MG63 (cell line): ENCODE measurements at regions not wholly inside any gene's neighbourhood (a gene's known extent, or its start where the extent isn't known, plus 50 kb on each side); places are given as distances from the start of the nearest gene placed in this dataset.
"Not testable (repeated sequence)": the region's sequence is repeated elsewhere in the genome, so short reads cannot be mapped to it uniquely, and the experiment has no call there.

ENCODE experiments used
- DNase-seq: peaks from one replicate; pipeline ENCODE4 v3.0.0-alpha.2; 2020
- H3K27me3 ChIP-seq: fragments of 250-450 bp; sonication (Bioruptor Pico); 2 replicates; pipeline ENCODE4 v1.5.1; 2020; ENCODE audit warnings: mild to moderate bottlenecking, moderate library complexity
- H3K36me3 ChIP-seq: fragments of 250-450 bp; sonication (Bioruptor Pico); 2 replicates; pipeline ENCODE4 v1.5.1; 2020; ENCODE audit warnings: mild to moderate bottlenecking, moderate library complexity
- H3K4me3 ChIP-seq: fragments of 250-450 bp; sonication (Bioruptor Pico); 2 replicates; pipeline ENCODE4 v1.5.1; 2020; ENCODE audit warnings: mild to moderate bottlenecking, moderate library complexity
- H3K9me3 ChIP-seq: fragments of 250-450 bp; sonication (Bioruptor Pico); 2 replicates; pipeline ENCODE4 v1.5.1; 2020; ENCODE audit warnings: mild to moderate bottlenecking, moderate library complexity

DNA sequence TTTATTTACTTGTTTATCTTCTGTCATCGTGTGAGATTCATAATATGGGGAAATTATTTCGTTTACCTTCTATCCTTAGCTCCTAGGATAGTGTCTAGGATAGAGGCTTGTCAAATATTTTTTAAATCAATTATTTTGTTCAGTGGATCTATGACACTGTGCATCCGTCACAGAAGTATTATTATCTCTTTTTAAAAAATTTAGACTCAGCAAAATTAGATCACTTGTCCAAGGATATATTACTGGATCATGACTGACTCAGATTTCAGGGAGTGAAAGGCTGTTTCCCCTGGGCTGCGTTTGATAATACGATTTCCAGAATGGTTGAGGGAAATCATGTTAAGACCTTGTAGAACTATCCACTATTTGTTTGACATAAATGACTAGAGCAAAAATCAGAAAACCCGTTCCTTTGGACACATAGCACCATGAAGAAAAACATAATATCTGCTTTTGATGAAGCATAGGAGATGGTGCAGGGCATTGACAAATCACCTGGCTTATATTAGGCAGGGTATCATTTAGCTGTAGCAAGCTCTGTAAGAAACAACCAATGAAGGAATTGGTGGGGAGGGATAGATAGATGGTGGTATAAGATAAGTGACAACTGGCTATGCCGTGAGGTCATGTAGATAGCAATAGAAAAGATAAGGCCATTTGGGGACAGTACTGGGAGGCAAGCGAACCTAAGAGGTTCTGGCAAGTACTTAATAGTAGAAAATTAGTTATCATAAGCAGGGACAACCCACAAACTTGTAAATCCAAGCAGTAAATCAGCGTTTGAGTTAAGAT, 465.2 kb upstream of the MAN1A1 start:
- no peaks in the 10 kb centered on the region for H3K9me3 ChIP-seq
- no peak overlapping the region for H3K4me3 ChIP-seq
- no peaks in the 10 kb centered on the region for H3K27me3 ChIP-seq
- H3K36me3 ChIP-seq = no peaks in the 10 kb centered on the region
- DNase-seq = no peak

DNA sequence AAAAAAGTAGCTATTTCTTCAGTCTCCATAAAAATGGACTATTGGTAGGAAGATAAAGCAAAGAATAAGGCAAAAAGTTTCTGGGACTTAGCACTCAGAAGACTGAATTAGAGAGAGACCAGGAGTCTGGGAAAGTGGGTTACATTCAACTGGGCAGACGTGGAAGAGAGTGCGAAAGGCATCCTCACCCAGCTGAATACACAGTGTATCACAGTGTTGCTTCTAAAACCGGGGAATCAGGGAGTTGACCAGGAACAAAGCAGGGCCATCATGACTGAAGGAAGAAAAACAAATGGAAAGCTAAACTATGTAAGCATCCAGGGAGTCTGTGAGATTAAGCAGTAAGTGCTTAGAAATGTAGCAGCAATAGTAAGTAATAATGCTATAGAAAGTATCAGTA, 452.9 kb upstream of the MAN1A1 start:
- H3K4me3 ChIP-seq = no peak overlapping the region
- no peak for DNase-seq
- no peaks in the 10 kb centered on the region for H3K36me3 ChIP-seq
- no peaks in the 10 kb centered on the region for H3K27me3 ChIP-seq
- H3K9me3 ChIP-seq = no peaks in the 10 kb centered on the region

DNA sequence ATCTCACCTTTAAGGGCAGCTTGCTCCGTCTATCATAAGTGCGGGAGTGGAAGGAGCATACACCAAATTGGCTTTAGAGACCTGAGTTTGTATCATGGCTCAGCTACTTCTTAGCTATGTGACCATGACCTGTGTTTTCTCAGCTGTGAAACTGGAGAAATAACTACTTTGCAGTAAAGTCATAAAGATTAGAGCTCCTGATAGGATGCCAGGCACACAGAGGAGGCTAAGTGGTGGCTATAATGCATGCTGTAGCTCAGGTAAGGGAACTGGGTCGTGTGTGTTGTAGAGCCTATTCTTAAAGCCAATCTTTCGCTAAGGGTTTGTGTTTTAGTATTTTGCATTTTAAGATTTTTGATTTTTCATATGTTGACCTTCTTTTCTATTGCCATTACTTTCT, 451.5 kb upstream of the MAN1A1 start:
- Histone ChIP-seq H3K36me3 (no peaks in the 10 kb centered on the region), H3K27me3 (no peaks in the 10 kb centered on the region), H3K4me3 (no peak overlapping the region), H3K9me3 (no peaks in the 10 kb centered on the region)
- no peak for DNase-seq

DNA sequence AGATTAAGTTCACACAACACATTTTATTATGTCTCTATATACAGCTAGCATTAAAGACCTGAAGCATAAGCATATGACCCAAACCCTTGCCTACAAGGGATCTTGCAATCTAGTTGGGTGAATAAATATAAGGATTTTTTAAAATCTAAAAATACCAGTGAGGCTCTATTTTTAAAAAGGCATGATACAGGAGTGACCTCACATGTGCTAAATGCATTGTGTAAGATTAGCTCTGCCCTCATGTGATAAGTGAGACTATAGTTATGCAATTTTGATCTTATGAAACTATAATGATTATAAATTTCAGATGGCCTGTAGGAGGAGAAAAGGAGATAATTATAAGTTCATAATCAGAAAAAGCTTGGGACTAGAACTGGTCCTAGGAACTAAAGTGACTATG, 451.0 kb upstream of the MAN1A1 start:
- Histone ChIP-seq H3K4me3 (no peak overlapping the region), H3K36me3 (no peaks in the 10 kb centered on the region), H3K9me3 (no peaks in the 10 kb centered on the region), H3K27me3 (no peaks in the 10 kb centered on the region)
- DNase-seq = no peak

DNA sequence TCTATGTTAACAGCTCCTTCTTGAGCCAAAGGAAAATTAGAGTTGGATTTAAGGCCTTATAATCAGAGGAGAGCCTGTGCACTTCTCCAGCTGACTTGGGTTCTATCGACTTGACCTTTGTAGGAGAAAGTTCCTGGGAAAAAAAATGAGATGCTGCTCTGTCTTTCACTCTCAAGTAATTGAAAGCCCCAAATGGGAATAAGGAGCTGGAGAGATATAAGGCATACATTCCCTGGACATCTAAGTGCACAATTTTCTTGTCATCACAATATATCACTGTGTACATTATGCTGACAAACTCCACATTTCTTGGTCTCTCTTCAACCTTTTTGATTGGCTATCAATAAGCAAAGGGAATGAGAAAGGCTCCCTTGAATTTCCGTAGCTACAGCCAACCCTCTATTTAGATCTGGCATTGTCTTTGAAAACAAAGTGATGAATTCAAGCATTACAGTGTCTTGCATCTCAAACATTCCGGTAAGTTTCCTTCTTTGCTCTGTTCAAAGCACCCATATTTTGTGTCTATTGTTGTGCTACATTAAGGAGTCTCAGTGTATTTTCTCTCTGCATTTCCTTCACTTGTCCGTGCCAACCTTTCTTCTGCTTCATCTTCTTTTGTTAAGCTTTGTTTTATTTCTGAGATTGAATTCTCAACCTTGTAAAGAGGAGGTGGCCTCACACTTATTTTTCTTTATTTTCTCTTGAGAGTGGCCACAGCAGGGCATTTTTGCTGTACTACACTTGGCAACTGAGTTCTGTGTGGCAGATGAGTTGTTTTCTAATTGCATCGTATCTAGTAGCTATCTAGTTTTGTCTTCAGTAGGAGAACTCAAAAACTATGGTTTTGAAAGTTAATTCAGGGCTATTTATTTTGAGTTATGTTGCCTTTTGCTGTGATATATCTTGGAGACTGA, 450.3 kb upstream of the MAN1A1 start:
- Histone ChIP-seq H3K9me3 (no peaks in the 10 kb centered on the region), H3K27me3 (no peaks in the 10 kb centered on the region), H3K36me3 (no peaks in the 10 kb centered on the region), H3K4me3 (no peak overlapping the region)
- DNase-seq = no peak

DNA sequence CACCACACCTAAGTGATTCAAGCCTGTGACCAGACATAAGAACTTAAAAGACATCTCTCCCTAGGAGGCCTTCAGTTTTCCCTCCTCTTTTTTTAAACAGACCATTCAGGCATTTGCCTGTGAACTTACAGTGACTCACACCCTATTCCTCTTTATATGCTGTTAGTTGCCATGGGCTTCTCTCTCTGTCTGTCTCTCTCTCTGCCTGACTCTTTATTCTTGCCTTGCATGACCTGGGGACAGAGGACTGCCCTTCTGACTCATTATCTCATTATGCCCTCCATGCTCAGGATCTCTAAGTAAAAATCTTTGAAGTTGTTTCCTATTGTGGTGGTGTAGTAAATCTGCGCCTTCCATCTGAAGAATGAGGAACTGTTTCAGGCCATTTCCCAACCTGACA, 442.2 kb upstream of the MAN1A1 start:
- Histone ChIP-seq H3K27me3 (no peaks in the 10 kb centered on the region), H3K4me3 (no peak overlapping the region), H3K36me3 (no peaks in the 10 kb centered on the region), H3K9me3 (no peaks in the 10 kb centered on the region)
- no peak for DNase-seq

DNA sequence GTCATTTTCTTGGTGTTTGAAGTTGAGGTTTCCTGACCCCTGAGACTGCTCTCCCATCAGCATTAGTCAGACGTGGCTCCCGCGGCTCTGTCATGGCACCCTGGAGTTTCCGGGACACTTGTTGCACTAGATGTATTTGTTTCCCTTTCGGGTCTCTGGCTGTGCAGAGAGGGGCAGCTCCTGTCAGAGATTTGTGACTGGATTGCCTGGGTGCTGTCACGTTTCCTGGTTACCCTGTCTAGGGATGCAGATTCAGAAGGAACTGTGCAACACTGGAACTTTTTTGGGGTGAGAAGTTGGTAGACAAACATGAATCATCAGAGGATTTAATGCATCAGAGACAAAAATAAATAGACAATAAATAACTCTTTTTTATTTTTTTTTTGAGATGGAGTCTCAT, 431.8 kb upstream of the MAN1A1 start:
- H3K36me3 ChIP-seq = no peaks in the 10 kb centered on the region

DNA sequence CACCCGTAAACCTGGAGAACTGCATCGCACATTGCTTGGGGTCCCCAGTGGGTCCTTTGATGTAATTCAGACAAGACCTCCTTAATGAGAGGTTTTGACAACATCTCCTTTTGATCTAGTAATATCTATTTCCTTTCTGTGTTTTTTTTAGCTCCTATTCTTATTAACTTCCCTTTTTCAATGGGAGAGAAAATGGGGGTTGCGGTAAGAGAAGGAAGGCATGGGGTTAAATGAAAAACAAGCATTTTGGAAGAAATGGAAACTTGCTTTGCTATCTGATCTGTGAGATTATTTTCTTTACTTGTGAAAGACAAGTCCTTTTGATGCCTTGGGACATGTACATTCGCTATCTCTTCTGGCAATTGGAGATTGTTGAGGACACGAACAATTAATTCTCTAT, 418.6 kb upstream of the MAN1A1 start:
- no peaks in the 10 kb centered on the region for H3K36me3 ChIP-seq
- H3K27me3 ChIP-seq = no peaks in the 10 kb centered on the region
- H3K9me3 ChIP-seq = no peaks in the 10 kb centered on the region
- DNase-seq = no peak
- no peak overlapping the region for H3K4me3 ChIP-seq

More for the DNA sequence above, 431.8 kb upstream of the MAN1A1 start:
- Histone ChIP-seq H3K4me3 (no peak overlapping the region), H3K27me3 (no peaks in the 10 kb centered on the region; the same call in 1 of the 2 replicates), H3K9me3 (no peaks in the 10 kb centered on the region)
- no peak for DNase-seq

DNA sequence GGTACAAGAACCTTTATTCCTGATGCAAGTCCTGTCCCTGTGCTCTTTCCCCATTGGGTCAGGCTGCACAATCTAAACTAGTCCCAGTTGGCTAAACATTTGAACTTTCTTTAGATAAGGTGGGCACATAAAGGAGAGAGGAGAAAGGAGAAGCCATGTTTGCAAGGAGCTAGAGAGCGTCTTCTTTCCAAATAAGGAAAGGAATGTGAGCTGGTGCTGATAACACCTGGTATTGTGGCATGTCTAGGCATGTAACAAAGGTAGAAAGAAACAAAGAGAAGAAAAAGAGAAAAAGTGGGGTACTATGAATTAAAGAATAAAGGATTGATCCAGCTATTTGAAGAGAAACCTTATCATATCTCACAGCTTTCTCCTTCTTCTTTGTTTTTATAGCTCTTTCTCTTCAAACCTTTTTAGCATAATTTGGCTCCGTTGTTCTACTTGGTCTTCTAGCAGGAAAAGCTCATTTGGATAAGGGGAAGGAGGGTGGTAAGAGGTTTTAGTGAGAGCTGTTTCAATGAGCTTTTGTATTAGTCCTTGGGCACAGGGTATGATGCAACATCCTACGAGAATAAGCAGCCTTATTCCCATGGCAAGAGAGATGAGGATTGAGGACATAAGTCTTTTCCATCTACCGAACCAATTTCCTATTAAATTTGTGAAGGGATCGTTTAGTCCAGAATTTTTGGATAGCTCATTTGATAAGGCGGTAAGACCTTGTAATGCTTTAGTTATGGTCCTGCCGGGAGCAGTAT, 415.5 kb upstream of the MAN1A1 start:
- H3K9me3 ChIP-seq = no peaks in the 10 kb centered on the region
- no peak for DNase-seq
- no peaks in the 10 kb centered on the region for H3K36me3 ChIP-seq
- no peaks in the 10 kb centered on the region; the same call in 1 of the 2 replicates for H3K27me3 ChIP-seq
- H3K4me3 ChIP-seq = no peak overlapping the region

DNA sequence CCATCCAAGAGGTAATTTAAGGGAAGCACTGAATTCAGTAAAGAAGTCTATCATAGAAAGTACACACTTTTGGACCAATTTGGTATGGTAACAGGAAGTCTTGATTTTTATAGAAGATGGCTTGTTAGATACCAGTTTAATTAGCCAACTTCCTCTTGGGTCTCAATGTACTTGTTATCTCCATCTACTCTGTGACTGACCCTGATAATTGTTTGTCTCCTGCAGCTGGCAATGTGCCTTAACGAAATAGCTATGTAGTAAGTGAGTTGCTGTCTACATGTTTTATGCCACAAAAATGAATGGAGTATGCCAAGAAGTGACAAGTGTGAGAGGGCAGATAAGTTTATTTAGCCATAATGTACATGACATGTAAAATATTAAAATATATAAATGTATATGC, 410.5 kb upstream of the MAN1A1 start:
- H3K4me3 ChIP-seq = no peak overlapping the region
- no peaks in the 10 kb centered on the region; the same call in 1 of the 2 replicates for H3K27me3 ChIP-seq
- H3K9me3 ChIP-seq = no peaks in the 10 kb centered on the region
- no peak for DNase-seq
- H3K36me3 ChIP-seq = no peaks in the 10 kb centered on the region

DNA sequence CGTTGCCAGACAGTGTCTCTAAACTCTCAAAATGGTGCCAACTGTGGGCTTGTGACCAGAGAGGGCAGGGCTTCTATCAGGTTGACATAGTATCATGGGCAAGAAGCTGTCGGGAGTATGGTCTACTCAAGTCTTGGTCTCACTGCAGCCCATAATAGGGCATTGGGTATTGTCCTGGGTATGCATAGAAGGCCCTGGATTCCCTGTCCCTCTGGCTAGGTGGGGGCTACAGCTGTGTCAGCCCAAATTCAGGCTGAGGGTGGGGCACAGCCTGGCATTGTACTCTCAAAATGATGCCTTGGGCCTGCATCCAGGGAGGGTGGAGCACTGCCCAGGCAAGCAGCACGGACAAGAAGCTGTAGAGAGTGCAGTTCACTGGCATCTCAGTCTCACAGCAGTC, 408.8 kb upstream of the MAN1A1 start:
- no peak for DNase-seq

DNA sequence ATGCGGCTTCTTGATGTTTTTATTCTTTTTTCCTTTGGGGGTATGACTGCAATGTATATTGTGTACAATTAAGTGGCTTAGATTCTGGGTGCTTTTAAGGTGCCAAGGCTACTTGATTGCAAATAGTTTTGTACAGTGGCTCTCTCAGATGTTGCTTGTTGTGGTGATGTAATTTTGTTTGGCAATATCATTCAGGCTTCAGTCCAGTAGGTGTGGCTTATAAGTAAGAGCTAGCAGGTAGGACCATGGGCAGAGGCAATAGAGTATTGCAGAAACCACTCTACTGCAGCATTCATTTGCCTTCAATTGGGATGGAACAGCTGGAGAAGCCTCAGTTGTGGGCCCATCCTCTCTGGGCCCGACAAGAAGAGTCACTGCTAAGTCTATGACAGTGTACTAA, 407.9 kb upstream of the MAN1A1 start:
- Histone ChIP-seq H3K36me3 (no peaks in the 10 kb centered on the region), H3K9me3 (no peaks in the 10 kb centered on the region), H3K27me3 (no peaks in the 10 kb centered on the region; the same call in 1 of the 2 replicates), H3K4me3 (no peak overlapping the region)
- no peak for DNase-seq

More for the DNA sequence above, 408.8 kb upstream of the MAN1A1 start:
- H3K9me3 ChIP-seq = no peaks in the 10 kb centered on the region
- H3K36me3 ChIP-seq = no peaks in the 10 kb centered on the region
- no peak overlapping the region for H3K4me3 ChIP-seq
- H3K27me3 ChIP-seq = no peaks in the 10 kb centered on the region; the same call in 1 of the 2 replicates

DNA sequence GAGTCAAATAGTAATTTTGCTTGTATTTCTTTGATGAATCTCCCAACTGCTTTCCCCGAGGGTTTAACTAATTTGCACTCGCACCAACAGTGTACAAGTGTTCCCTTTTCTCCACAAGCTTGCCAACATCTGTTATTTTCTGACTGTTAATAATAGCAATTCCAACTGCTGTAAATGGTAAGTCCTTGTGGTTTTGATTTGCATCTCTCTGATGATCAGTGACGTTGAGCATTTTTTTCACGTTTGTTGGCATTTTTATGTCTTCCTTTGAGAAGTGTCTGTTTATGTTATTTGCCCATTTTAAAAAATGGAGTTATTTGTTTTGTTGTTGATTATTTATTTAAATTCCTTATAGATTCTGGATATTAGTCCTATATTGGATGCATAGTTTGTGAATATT, 399.8 kb upstream of the MAN1A1 start:
- Histone ChIP-seq H3K9me3 (peaks cover 17% of the 10 kb centered on the region; the same call in 1 of the 2 replicates), H3K36me3 (no peaks in the 10 kb centered on the region), H3K4me3 (no peak overlapping the region), H3K27me3 (no peaks in the 10 kb centered on the region)
- no peak for DNase-seq

DNA sequence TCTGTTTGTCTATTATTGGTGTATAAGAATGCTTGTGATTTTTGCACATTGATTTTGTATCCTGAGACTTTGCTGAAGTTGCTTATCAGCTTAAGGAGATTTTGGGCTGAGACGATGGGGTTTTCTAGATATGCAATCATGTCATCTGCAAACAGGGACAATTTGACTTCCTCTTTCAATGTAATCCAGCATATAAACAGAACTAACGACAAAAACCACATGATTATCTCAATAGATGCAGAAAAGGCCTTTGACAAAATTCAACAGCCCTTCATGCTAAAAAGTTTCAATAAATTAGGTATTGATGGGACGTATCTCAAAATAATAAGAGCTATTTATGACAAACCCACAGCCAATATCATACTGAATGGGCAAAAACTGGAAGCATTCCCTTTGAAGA, 399.0 kb upstream of the MAN1A1 start:
- H3K27me3 ChIP-seq, H3K4me3 ChIP-seq, H3K36me3 ChIP-seq, DNase-seq: not testable (repeated sequence)
- peaks cover 17% of the 10 kb centered on the region; the same call in 1 of the 2 replicates for H3K9me3 ChIP-seq

DNA sequence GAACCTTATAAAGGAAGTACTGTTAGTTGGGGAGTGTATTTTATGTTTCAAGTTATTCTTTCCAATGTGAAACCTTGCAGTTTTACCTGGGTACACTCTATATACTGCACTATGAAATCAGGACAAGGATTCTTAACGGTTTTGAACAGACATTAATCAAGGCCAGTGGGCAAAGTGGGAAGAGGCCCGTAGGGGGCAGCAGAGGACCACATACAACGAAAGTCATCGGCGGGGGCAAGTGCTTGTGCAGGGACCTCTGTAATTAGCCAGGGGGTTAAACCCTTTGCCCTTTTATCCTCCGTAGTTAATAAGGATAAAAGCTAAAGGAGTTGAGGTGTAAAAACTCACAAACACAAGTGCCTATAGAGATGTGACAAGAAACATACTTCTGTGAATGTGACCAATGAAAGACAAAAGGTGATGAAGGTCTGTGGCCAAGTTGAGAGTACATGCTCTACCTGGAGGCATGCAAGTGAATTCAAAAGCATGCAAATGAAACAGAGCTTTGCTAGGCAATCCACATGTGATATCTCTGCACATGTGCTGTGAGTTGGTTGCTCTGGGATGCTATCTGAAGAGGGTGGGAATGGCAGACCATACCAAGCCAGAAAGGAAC, 392.7 kb upstream of the MAN1A1 start:
- H3K36me3 ChIP-seq = no peaks in the 10 kb centered on the region
- no peaks in the 10 kb centered on the region for H3K27me3 ChIP-seq
- H3K9me3 ChIP-seq = no peaks in the 10 kb centered on the region
- DNase-seq = peak; percentile 28
- no peak overlapping the region for H3K4me3 ChIP-seq

DNA sequence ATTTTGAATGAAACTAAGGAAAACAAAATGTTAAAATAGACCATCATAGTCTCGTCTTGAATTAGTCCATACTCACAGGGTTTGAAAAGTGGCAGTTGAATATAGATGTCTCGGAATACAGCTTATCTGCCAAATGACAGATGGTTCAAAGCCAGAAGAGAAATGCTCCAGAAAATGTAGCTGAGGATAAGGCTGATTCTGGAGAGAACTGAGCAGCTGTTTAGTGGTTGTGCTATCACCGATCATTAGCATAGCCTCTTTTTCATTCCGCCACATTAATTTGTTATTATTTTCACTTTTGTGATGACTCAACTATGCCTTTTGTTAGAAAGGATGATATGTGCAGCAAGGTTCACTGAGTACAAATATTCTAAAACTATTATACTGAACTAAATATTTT, 390.2 kb upstream of the MAN1A1 start:
- no peaks in the 10 kb centered on the region for H3K27me3 ChIP-seq
- H3K4me3 ChIP-seq = no peak overlapping the region
- DNase-seq = no peak
- H3K36me3 ChIP-seq = no peaks in the 10 kb centered on the region
- no peaks in the 10 kb centered on the region for H3K9me3 ChIP-seq
